Colonic mucosa (tissue), 4 donors: ENCODE measurements at regions not wholly inside any gene's neighbourhood (a gene's known extent, or its start where the extent isn't known, plus 50 kb on each side); places are given as distances from the start of the nearest gene placed in this dataset.

Experiments
- DNase-seq: peaks from one replicate; pipeline ENCODE4 v3.0.0-alpha.2; 2020
- H3K27ac ChIP-seq: fragments of 200-600 bp; one replicate; pipeline ENCODE4 v1.8.0; 2021
- H3K27me3 ChIP-seq: fragments of 200-600 bp; one replicate; pipeline ENCODE4 v1.8.0; 2021
- H3K36me3 ChIP-seq: fragments of 200-600 bp; one replicate; pipeline ENCODE4 v1.8.0; 2021
- H3K4me1 ChIP-seq: fragments of 200-600 bp; one replicate; pipeline ENCODE4 v1.8.0; 2021; ENCODE audit warnings: mild to moderate bottlenecking
- H3K4me3 ChIP-seq: fragments of 200-600 bp; one replicate; pipeline ENCODE4 v1.8.0; 2021
- H3K9ac ChIP-seq, 2 donors: one replicate each; pipeline ENCODE4 v1.7.0; 2013; ENCODE audit warnings: control low read depth in 2 of 2, low read depth in 2 of 2, low read length in 2 of 2
- H3K9me3 ChIP-seq: fragments of 200-600 bp; one replicate; pipeline ENCODE4 v1.8.0; 2021
- CTCF ChIP-seq: fragments of 200-600 bp; IDR thresholded peaks from one replicate; pipeline ENCODE4 v1.8.0; 2022; ENCODE audit warnings: antibody characterized with exemption, mild to moderate bottlenecking
- intact Hi-C: fragments of 100-400 bp; cut with DNase I; formaldehyde crosslinking; loops from one replicate; pipeline ENCODE4 v1.14.1; 2022
- donor health status: healthy.
- donor health status: DM: no; HTN: no; CAD: no.
- donor health status: DM: no; HTN: no; CAD: no.

GRCh38 chr6:90417385-90417784, 120.7 kb upstream of the BACH2 start:
- Histone ChIP-seq H3K4me3 (no peak overlapping the region), H3K4me1 (no peaks in the 10 kb centered on the region), H3K27ac (no peak overlapping the region), H3K27me3 (no peaks in the 10 kb centered on the region), H3K36me3 (no peaks in the 10 kb centered on the region), H3K9ac (no peak overlapping the region), H3K9me3 (no peaks in the 10 kb centered on the region)
- intact Hi-C loops, result no loop called here
- no peak for DNase-seq
- TF ChIP-seq CTCF, result no peak

GRCh38 chr6:90416322-90416721, 119.7 kb upstream of the BACH2 start:
- Histone ChIP-seq H3K27ac (no peak overlapping the region), H3K36me3 (no peaks in the 10 kb centered on the region), H3K9ac (no peak overlapping the region), H3K9me3 (no peaks in the 10 kb centered on the region), H3K27me3 (no peaks in the 10 kb centered on the region), H3K4me3 (no peak overlapping the region), H3K4me1 (no peaks in the 10 kb centered on the region)
- no peak for TF ChIP-seq CTCF
- intact Hi-C loops, result no loop called here
- no peak for DNase-seq

- TF ChIP-seq CTCF, result no peak
Measured at GRCh38 chr6:90415178-90415577, 118.5 kb upstream of the BACH2 start.

GRCh38 chr6:90414352-90414751, 117.7 kb upstream of the BACH2 start:
- intact Hi-C loops, result no loop called here
- no peak for TF ChIP-seq CTCF
- Histone ChIP-seq H3K36me3 (no peaks in the 10 kb centered on the region), H3K4me3 (no peak overlapping the region), H3K27ac (no peak overlapping the region), H3K27me3 (no peaks in the 10 kb centered on the region), H3K4me1 (no peaks in the 10 kb centered on the region), H3K9me3 (no peaks in the 10 kb centered on the region), H3K9ac (no peak overlapping the region)
- DNase-seq, result no peak

More at GRCh38 chr6:90415178-90415577, 118.5 kb upstream of the BACH2 start:
- H3K36me3 ChIP-seq, result no peaks in the 10 kb centered on the region
- no peak overlapping the region for H3K9ac ChIP-seq
- H3K4me1 ChIP-seq, result no peaks in the 10 kb centered on the region
- intact Hi-C loops, result no loop called here
- no peaks in the 10 kb centered on the region for H3K27me3 ChIP-seq
- H3K9me3 ChIP-seq, result no peaks in the 10 kb centered on the region
- no peak overlapping the region for H3K4me3 ChIP-seq
- no peak for DNase-seq
- H3K27ac ChIP-seq, result no peak overlapping the region

- peak; percentile 30 for DNase-seq
- Histone ChIP-seq H3K27ac (no peak overlapping the region), H3K4me3 (no peak overlapping the region), H3K36me3 (no peaks in the 10 kb centered on the region), H3K9me3 (no peaks in the 10 kb centered on the region), H3K4me1 (no peaks in the 10 kb centered on the region), H3K27me3 (no peaks in the 10 kb centered on the region), H3K9ac (no peak overlapping the region)
- TF ChIP-seq CTCF, result no peak
- intact Hi-C loops, result no loop called here
Measured at GRCh38 chr6:90413867-90414266, 117.2 kb upstream of the BACH2 start.

GRCh38 chr6:90413396-90413795, 116.8 kb upstream of the BACH2 start:
- H3K4me3 ChIP-seq, result no peak overlapping the region
- DNase-seq, result no peak
- H3K4me1 ChIP-seq, result no peaks in the 10 kb centered on the region
- no peaks in the 10 kb centered on the region for H3K36me3 ChIP-seq
- H3K9me3 ChIP-seq, result no peaks in the 10 kb centered on the region
- no peak for TF ChIP-seq CTCF
- H3K9ac ChIP-seq, result no peak overlapping the region
- intact Hi-C loops, result no loop called here
- no peaks in the 10 kb centered on the region for H3K27me3 ChIP-seq
- no peak overlapping the region for H3K27ac ChIP-seq
